T-helper 1 cell (primary cell): ENCODE measurements at regions not wholly inside any gene's neighbourhood (a gene's known extent, or its start where the extent isn't known, plus 50 kb on each side); places are given as distances from the start of the nearest gene placed in this dataset.
"Not testable (repeated sequence)": the region's sequence is repeated elsewhere in the genome, so short reads cannot be mapped to it uniquely, and the experiment has no call there.

Experiments
- DNase-seq, 5 donors: peaks; one replicate each; pipeline ENCODE4 v3.0.0-alpha.2; 2012 to 2020

GRCh38 chr2:75432761-75433361 is 127.9 kb downstream of the EVA1A start:
- no peak for DNase-seq

- DNase-seq = no peak
These were observed 129.0 kb downstream of the EVA1A start for GRCh38 chr2:75431763-75432162.

DNA sequence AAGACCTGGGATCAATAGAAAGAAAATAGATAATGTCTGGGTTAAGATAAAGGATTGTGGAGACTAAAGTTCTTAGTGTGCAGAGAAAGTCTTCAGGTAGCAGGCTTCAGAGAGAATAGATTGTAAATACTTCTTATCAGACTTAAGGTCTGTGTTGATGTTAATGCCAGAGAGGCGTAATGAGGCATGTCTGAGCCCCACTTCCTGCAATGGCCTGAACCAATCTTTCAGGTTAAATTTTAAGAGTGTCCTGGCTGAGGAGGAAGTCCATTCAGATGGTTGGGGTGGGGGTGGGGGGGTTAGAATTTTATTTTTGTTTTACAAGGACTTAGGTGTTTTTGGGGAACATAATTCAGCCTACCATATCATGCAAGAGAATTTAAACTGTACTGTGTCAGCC is 129.5 kb downstream of the EVA1A start:
- no peak for DNase-seq

DNA sequence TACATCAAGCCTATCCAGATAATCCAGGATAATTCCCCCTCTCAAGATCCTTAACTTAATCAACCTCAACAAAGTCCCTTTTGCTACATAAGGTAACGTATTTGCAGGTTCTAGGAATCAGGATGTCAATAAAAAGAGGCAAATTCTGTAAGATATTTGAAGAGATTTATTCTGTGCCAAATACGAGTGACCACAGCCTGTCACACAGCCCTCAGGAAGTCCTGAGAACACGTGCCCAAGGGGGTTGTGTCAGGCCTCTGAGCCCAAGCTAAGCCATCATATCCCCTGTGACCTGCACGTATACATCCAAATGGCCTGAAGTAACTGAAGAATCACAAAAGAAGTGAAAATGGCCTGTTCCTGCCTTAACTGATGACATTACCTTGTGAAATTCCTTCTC is 130.3 kb downstream of the EVA1A start:
- DNase-seq = not testable (repeated sequence)

- no peak for DNase-seq
These were observed 131.9 kb downstream of the EVA1A start for GRCh38 chr2:75428646-75429443.

DNA sequence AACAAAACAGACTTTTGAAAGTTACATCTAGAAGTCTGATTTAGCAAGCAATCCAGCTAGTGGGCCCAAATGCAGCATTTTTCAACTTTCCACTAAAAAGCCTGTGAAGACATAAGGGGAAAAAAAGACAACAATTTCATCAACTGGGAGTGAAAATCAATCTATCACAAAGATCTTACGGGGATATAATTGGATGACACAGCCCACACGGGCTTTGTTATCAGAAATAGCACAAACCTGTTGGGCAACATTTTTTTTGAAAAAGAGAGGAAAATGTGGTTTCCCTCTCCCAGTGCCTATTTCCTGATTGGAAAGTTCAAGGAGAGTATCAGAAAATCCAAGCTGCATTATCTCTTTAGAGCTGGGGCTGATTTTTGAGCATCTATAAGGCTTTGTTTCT is 132.7 kb downstream of the EVA1A start:
- no peak for DNase-seq

DNA sequence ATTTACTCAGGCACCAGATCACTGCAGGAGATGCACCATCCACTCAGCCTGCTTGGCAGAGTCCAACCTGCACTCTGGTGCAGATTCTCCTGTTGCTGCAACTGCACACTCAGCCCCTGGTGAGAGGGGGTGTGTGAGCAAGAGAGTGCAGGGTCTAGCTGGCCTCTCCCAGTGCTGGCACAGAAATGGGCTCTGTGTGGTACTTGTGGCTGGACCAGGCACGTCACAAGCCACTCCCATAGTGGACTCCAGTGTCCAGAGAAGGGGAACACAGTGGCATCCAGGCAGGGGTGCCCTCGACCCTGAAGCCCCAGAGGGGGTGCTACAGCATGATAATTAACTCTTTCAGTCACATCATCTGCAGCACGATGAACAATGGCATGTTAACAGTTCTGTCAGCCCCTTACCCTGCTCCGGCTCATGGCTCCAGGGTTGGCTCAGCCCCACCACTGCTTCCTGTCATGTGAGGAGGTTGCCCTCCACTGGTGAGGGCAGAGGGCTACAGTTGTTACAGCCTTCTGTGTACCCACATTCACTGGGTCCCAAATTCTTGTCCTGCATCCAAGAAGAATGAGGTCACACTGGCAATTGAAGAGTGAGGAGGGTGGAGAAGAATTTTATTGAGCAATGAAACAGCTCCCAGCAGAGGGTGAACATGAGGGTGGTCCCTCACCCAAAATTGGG is 135.7 kb downstream of the EVA1A start:
- no peak for DNase-seq

GRCh38 chr2:75421986-75422385 is 138.8 kb downstream of the EVA1A start:
- no peak for DNase-seq

GRCh38 chr2:75416420-75417342 is 144.1 kb downstream of the EVA1A start:
- DNase-seq = no peak

DNA sequence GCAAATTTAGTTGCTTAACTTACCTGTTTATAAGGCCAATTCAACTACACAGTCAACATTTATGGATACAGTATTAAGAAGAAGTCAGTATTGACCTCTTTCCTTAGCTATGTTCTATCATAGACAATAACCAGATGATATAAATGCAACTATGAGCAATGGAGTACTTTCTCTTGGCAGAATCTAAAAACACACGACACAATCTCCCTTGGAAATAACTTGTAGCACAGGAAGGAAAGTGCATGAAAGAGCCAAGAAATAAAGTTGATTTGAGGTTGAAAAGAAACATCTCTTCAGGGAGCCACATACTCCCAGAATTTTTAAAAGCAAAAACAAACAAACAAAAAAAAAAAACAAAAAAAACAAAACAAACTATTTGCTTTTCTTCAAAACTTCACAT is 145.0 kb downstream of the EVA1A start:
- DNase-seq = no peak

DNA sequence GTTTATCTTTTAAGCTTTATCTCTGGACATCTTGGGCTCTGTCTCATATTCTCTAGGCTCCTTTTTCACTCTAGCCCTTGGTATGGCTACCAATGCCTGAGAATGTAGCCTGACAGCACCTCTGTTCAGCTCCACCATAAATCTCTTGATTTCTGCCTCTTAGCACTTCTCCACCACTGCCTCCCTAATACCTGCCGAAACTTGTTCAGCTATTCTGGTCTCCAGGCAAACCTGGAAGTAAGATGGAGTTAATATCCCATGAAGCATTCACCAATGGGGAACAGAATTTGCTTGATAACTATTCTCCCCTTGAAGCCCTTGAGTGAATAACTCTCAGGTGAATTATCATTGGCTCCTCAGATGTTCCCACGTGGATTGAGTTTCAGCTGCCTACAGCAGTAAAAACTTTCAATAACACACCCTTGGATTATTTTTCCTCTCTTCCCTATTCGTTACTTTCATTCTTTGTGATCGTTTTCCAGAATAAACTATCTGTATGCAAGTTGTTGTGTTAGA is 145.6 kb downstream of the EVA1A start:
- no peak for DNase-seq

- no peak for DNase-seq
These were observed 149.2 kb downstream of the EVA1A start for GRCh38 chr2:75411574-75411973.

DNA sequence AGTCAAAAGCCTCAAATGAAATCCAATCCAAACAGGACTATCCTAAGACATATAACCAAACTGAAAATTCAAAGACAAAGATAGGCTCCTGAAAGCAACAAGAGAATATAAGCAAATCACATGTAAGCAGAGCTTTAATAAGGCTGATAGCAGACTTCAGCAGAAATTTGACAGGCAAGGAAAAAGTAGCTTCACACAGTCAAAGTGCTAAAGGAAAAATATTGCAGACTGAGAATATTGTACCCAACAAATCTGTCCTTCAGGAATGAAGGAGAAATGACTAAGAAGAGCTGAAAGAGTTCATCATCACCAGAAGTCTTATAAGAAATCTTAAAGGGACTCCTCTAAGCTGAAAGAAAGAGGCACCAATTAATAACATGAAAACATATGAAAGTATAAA is 150.0 kb downstream of the EVA1A start:
- no peak for DNase-seq

GRCh38 chr2:75408771-75409170 is 152.0 kb downstream of the EVA1A start:
- DNase-seq = no peak

- no peak for DNase-seq
These were observed 153.7 kb downstream of the EVA1A start for GRCh38 chr2:75407038-75407530.

GRCh38 chr2:75406131-75406581 is 154.6 kb downstream of the EVA1A start:
- DNase-seq = no peak

DNA sequence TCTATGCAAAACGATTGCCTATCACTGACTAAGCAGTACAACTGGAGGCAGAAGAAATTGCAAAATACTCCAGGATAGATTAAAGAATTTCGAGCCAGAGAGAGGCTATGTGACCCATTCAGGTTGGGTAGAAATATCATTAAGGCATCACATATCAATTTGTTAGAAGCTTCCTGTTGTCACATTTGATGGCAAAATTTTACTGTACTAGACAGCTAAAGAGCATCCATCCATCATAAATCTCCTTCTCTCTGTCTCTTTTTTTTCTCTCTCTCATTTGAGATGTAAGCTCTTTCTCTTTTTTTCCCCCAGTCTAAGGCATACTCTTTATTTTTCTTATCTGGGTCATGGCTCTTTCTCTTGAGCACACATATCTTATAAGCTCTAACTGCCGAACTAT is 155.7 kb downstream of the EVA1A start:
- no peak for DNase-seq

GRCh38 chr2:75403991-75404428 is 156.7 kb downstream of the EVA1A start:
- peak in 1 of 5 donors; percentile 10 for DNase-seq

DNA sequence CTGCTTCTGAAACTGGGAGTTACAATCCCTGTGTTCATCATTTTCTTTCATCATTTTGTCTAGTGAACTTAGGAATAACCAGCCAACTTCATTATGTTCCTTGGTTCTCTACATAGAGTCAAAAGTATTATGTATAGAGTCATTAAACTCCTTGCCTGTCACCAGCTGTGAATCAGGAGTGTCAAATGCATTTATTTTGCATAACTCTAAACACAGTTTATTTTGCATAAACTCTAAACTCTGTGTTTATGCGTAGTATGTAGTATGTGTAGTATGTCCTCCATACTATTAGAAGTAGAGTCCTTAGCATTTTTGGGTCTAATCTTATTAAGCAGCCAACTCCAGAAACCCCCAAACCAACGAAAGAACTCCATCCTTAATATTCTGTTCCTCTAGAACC is 164.4 kb downstream of the EVA1A start:
- no peak for DNase-seq

GRCh38 chr2:75394764-75395163 is 166.0 kb downstream of the EVA1A start:
- not testable (repeated sequence) for DNase-seq

- DNase-seq = no peak
These were observed 170.6 kb downstream of the EVA1A start for GRCh38 chr2:75390169-75390568.

DNA sequence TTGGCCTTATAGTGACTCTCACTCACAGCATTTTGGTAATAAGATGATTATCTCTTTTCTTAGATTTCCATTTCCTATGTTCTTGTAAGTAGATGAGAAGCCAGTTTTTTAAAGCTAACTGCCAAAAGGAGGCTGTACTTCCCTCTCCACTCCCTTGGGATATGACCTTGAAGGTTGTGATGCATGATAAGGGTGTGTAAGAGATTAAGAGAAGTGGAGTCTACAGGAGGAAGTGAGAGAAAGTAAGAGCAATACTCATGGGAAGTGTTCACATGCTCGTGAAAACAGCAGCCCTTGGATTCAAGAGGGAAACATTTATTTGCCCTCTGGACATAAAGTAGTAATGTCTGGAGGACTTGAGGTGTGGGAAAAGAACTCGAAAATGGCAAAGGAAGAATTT is 171.5 kb downstream of the EVA1A start:
- no peak for DNase-seq
